ENCODE measurements at regions not wholly inside any gene's neighbourhood (a gene's known extent, or its start where the extent isn't known, plus 50 kb on each side); places are given as distances from the start of the nearest gene placed in this dataset.
"Not testable (repeated sequence)": the region's sequence is repeated elsewhere in the genome, so short reads cannot be mapped to it uniquely, and the experiment has no call there.

DNA sequence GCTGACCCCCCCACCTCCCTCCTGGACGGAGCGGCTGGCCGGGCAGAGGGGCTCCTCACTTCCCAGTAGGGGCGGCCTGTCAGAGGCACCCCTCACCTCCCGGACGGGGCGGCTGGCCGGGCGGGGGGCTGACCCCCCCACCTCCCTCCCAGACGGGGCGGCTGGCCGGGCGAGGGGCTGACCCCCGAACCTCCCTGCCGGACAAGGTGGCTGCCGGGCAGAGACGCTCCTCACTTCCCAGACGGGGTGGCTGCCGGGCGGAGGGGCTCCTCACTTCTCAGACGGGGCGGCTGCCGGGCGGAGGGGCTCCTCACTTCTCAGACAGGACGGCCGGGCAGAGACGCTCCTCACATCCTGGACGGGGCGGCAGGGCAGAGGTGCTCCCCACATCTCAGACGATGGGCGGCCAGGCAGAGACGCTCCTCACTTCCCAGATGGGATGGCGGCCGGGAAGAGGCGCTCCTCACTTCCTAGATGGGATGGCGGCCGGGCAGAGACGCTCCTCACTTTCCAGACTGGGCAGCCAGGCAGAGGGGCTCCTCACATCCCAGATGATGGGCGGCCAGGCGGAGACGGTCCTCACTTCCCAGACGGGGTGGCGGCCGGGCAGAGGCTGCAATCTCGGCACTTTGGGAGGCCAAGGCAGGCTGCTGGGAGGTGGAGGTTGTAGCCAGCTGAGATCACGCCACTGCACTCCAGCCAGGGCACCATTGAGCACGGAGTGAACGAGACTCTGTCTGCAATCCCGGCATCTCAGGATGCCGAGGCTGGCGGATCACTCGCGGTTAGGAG, 66.2 kb upstream of the PAPPA2 start:
- DNase-seq (ENCODE audit: extremely low read depth, low read depth, low spot score): not testable (repeated sequence)

- DNase-seq (ENCODE audit: extremely low read depth, low read depth, low spot score): no peak
These were observed 71.4 kb upstream of the PAPPA2 start for GRCh38 chr1:176391621-176392020.

DNA sequence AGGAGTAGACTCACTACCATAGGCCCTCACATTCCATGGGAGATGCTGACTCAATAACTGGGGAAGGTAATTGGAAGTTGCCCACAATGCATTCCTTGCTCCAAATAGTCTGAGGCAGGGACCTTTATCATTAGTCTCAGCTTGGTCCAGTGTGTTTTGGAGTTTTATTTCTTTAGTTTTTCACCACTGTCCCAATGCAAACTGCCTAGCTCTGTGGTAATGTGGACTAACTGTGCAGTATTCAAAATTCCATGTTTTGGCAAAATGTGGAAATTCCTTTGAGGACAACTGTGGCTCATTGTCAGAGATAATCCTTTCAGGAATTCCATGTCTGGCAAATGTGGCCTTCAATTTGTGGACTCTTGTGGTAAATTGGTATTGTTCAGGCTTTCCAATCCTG, 78.1 kb upstream of the PAPPA2 start:
- no peak for DNase-seq (ENCODE audit: extremely low read depth, low read depth, low spot score)

GRCh38 chr1:176382163-176382562, 80.8 kb upstream of the PAPPA2 start:
- no peak for DNase-seq (ENCODE audit: extremely low read depth, low read depth, low spot score)

- no peak for DNase-seq (ENCODE audit: extremely low read depth, low read depth, low spot score)
These were observed 83.2 kb upstream of the PAPPA2 start for GRCh38 chr1:176379626-176380339.

DNA sequence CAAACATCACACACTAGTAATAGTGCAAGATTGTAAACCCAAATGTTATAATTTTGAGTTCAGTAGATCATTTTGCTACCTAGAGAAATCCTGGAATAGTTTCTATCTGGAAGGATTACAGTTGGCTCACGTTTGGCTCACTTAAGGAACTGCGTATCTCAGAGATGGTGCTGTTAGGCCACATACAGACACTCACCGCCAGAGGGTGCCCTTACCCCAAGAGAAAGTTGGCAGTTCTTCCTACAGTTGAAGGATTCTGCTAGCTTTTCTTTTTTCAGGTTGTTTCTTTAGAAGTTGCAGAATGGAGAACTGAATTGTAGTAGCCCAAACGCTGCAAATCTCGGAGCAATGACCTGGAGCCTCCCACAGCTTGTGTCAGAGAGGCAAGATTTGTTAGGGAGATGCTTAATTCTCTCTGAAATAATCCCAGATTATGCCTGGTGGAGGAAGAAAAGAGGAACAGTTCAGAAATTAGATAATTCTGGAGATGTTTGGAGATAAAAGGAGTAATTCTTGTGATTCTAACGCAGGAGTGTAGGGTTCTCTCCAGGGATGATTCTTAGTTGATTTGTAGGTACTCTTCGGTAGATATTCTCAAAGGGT, 87.9 kb upstream of the PAPPA2 start:
- DNase-seq (ENCODE audit: extremely low read depth, low read depth, low spot score): peak; percentile 27

DNA sequence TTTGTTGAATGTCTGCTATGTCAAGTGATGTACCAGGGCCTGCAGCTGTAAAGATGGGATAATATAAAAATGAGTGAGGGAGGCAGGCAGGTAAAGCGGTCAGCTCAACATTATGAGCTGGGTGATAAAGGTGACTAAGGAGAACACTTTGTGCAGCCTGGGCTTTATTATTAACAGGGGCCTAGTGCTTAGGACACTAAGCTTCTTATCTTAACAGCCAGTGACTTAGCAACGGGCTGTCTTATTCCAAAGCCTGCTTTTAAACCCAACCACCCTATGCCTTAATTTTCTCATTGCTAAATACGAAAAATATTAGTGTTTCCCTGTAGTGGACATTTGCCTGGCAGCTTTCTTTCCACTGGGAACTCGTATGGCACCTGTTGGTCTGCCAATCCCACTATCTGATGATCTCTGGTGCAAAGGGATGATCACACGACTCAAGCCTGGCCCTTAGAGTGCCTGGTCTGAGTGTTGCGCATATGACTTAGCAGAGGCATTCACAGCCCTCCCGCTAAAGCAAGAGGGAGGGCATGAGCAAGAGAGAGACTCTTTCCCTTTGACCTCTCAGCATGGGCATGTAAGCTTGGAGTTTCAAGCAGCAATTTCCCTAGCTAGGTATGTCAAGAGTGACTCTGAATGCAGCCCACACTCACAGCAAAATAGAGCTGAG, 98.6 kb upstream of the PAPPA2 start:
- DNase-seq (ENCODE audit: extremely low read depth, low read depth, low spot score): no peak

- DNase-seq (ENCODE audit: extremely low read depth, low read depth, low spot score): not testable (repeated sequence)
These were observed 113.8 kb upstream of the PAPPA2 start for GRCh38 chr1:176349135-176349715.

- DNase-seq (ENCODE audit: extremely low read depth, low read depth, low spot score): no peak
These were observed 121.3 kb upstream of the PAPPA2 start for GRCh38 chr1:176341656-176342055.

DNA sequence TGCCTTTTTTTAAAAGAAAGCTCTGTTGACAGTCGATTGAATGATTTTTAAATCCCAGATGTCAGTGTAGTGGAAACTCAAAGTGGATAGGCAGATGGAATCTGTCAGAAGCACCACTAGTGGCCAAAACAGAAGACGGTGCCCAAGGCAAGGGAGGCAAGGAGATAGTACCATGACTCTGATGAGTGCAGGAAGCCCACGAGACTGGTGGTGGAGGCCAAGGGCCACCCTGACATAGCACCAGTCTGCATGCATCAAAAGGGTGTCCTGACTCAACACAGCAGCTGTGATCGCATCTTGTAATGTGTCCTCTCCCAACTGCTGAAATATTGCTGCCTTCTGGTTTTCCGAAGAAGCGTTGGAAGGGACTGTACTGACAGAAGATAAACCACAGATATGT, 124.1 kb upstream of the PAPPA2 start:
- DNase-seq (ENCODE audit: extremely low read depth, low read depth, low spot score): no peak

- DNase-seq (ENCODE audit: extremely low read depth, low read depth, low spot score): no peak
These were observed 123.7 kb upstream of the COP1 start for GRCh38 chr1:176330782-176331181.

- DNase-seq (ENCODE audit: extremely low read depth, low read depth, low spot score): no peak
These were observed 118.6 kb upstream of the COP1 start for GRCh38 chr1:176325664-176326063.

- DNase-seq (ENCODE audit: extremely low read depth, low read depth, low spot score): no peak
These were observed 116.4 kb upstream of the COP1 start for GRCh38 chr1:176323472-176323871.

DNA sequence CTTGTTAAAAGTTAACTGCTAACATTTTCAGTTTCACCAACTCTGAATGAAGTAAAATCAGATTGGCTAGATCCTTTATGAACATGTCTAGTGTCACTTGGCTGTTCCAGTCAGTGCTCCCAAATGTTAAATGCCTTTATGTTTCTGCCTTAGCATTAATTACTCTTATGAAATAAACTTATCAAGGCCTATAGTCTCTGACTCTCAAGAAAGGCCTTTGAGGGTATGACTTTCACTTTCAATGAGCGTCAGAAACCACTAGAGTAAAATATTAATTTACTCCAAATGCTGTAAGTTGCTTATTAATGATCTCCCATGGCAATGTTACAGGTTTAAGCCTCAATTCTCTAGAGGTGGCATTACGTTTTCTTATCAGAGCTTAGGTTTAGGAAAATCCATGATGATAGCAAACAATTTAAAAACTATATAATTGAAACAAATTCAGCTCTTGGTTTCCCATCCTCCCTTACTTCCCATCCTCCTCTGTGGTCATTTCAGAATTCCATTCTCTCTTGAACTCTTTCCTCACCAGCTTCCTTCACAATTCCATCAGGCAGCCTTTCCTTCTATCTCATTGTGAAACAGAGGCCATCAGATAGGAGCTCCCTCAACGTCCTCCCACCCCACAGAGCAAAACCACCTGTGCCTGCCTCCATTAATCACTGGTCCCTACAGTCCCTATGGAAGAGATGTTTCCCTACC, 108.6 kb upstream of the COP1 start:
- no peak for DNase-seq (ENCODE audit: extremely low read depth, low read depth, low spot score)

- not testable (repeated sequence) for DNase-seq (ENCODE audit: extremely low read depth, low read depth, low spot score)
These were observed 89.5 kb upstream of the COP1 start for GRCh38 chr1:176296602-176297001.

GRCh38 chr1:176285996-176286395, 78.9 kb upstream of the COP1 start:
- no peak for DNase-seq (ENCODE audit: extremely low read depth, low read depth, low spot score)

DNA sequence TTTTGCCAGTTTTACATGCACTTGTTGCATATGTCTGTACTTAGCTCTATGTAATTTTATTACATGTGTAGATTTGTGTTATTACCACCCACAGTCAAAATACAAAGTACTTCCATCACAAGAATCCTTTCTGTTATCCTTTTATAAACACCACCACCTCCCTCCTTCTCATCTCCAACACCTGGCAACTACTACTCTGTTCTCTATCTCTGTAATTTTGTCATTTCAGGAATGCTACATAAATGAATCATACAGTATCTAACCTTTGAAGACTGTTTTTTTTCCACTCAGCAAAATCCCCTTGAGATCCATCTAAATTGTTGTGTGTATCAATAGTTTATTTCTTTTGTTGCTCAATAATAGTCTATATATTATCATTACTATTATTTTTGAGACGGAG, 64.5 kb upstream of the COP1 start:
- no peak for DNase-seq (ENCODE audit: extremely low read depth, low read depth, low spot score)

Measured in glomerular endothelial cell (primary cell).